ENCODE measurements at regions not wholly inside any gene's neighbourhood (a gene's known extent, or its start where the extent isn't known, plus 50 kb on each side); places are given as distances from the start of the nearest gene placed in this dataset.

- TF ChIP-seq CTCF (conservative IDR thresholded peaks at IDR 0.05; ENCODE audit: low read depth, low read length) (no peak), EZH2 (IDR thresholded peaks at IDR 0.05; ENCODE audit: borderline replicate concordance, low read depth, low read length, poor library complexity, severe bottlenecking) (no peak)
These were observed 355.3 kb downstream of the TCERG1L start for GRCh38 chr10:130956251-130956650.

Measured in A673 (cell line).